SHP77 treated with DMSO at 0.1 percent for 48 hours (cell line): ENCODE measurements at regions not wholly inside any gene's neighbourhood (a gene's known extent, or its start where the extent isn't known, plus 50 kb on each side); places are given as distances from the start of the nearest gene placed in this dataset.

ENCODE experiments used
- DNase-seq: peaks from one replicate; lab custom pipeline; 2025; lab: John Stamatoyannopoulos, UW

DNA sequence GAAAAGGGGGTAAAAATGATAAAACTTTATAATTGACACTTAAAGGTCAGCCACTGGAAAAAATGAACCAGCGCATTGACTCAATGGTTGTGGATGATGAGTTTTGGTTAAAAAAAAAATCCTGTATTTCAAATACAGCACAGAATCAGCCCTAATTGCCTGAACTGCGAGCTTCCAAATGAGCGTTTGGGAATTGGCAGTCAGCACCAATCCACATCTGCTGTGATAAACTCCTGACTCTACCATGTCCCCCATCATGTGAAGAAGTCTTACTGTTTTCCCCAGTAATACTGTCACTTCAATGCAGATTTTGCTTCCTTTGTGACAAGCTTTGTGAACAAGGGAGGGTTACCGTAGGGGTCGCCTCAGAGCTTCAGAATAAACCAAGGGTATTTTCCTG, 235.4 kb downstream of the EBLN2 start:
- DNase-seq: no peak

DNA sequence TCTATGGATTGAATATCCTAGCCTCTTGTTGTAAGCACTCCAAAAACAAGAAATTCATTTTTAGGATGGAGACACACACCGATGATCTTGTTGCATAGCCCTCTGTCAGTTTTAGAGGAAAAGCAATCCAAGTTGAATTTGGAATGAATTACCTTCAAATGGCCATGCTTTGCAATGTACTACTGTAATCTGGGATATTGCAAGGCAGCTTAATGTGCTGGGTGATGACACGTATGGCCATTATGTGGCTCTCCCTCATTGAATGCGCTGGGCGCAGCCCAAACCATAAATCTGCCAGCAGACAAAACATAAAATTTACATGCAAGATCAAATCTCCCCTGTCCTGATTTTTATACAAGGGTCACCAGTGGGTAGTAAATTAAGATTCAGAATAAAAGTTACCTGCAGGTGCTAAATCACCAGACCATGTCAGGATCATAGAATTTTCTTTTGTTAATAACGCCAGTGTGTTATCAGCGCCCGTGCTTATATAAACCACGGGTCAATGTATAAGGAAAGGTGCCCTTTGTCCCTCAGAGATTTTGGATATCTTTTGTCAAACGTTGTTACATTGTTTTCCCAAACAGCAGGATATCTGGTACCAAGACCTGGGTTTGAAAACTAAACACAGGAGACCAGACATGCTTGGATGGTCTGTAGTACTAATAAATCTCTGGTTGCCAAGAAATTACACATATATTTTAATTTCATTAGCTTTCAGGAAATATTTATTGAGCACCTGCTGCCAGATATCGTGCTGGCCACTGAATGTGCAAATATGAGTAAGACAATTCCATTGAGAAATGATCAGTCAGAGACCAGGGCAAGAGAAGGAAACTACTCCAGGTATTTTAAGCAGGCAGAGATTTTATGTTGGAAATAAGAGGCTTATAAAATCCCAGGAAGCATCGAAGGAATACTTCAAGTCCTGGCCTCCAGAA, 237.1 kb downstream of the EBLN2 start:
- no peak for DNase-seq

- DNase-seq: no peak
Measured at GRCh38 chr3:73299184-73299691, 237.8 kb downstream of the EBLN2 start.

DNA sequence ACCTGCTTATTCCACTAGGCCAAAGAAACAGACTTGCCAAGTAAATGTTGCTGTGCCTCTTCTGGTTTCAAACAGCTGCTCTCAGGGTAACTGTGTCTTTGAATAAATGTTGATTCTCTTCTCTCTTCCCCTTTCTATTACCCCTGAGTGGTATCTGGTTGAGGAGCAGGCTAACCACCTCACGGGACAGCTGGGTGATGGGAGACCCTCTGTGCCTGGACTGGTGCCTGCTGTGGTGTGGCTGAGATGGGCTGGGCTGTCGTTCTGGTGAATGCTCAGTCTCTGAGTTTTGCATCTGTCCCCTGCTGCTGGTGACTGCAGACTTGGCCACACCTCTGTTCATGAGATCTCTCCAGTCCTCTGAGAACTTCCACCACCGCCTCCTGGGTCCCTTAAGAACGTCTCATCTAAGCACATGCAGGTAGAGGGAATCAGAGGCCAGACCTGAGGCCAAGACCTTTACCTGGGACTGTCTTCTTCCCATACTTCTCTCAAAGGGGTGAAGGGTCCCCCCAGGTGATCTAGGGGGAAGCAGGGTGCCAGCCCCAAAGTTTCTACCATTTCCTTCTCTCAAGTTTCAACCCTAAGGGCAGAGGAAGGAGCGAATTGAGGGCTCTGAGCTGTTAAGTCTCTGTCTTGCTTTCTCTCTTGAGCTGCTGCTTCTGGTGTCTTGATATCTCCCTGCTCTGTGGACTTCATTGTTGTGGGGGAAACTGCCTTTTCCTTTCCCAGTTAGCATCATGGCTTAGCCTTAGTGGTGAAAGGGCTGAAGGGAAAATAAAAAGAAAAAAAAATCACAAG, 252.9 kb downstream of the EBLN2 start:
- no peak for DNase-seq

- DNase-seq: no peak
Measured at GRCh38 chr3:73315706-73316105, 254.2 kb downstream of the EBLN2 start.

GRCh38 chr3:73319179-73319769, 257.8 kb downstream of the EBLN2 start:
- DNase-seq: no peak

GRCh38 chr3:73321286-73321999, 260.0 kb downstream of the EBLN2 start:
- DNase-seq: no peak

- no peak for DNase-seq
Measured at GRCh38 chr3:73324203-73325155, 263.0 kb downstream of the EBLN2 start.

GRCh38 chr3:73326396-73326795, 264.9 kb downstream of the EBLN2 start:
- DNase-seq: no peak

- DNase-seq: no peak
Measured at GRCh38 chr3:73327052-73327451, 265.6 kb downstream of the EBLN2 start.
